IMR-90 (cell line): ENCODE measurements at regions not wholly inside any gene's neighbourhood (a gene's known extent, or its start where the extent isn't known, plus 50 kb on each side); places are given as distances from the start of the nearest gene placed in this dataset.

Source experiments
- ATAC-seq: fragments of 200-7000 bp; cut with Tn5 transposase; 2 replicates; pipeline ENCODE4 v1.9.1; 2020; ENCODE audit warnings: low read depth, mild to moderate bottlenecking, moderate library complexity
- BruUV-seq: library from RNA; stranded (reverse); fragments of 400-500 nt; replicated peaks from 2 replicates; lab custom pipeline; 2021; lab: Mats Ljungman, UMichigan
- CTCF ChIA-PET: fragments of 300-600 bp; formaldehyde crosslinking; extraction: SDS; loops from one replicate; lab custom pipeline; 2021; ENCODE audit warnings: antibody characterized with exemption; lab: Yijun Ruan, JAX
- POLR2A ChIA-PET: fragments of 300-600 bp; sonication (Branson Sonifier 250); formaldehyde crosslinking; loops from one replicate; lab custom pipeline; 2022; ENCODE audit warnings: antibody characterized with exemption; ENCODE audit not compliant: unreplicated experiment; lab: Charles Lee
- DNase-seq: peaks from one replicate; pipeline ENCODE4 v3.0.0; 2013
- H2AFZ ChIP-seq: replicated peaks from 2 replicates; pipeline ENCODE3; 2013; ENCODE audit warnings: low read length, mild to moderate bottlenecking; ENCODE audit not compliant: poor library complexity
- H2AK5ac ChIP-seq: 2 replicates; pipeline ENCODE4 v1.6.1; 2013; ENCODE audit warnings: low read depth, low read length, inconsistent platforms
- H2AK9ac ChIP-seq: replicated peaks from 2 replicates; pipeline ENCODE3; 2013; ENCODE audit warnings: mild to moderate bottlenecking, low read depth, low read length, moderate library complexity; ENCODE audit not compliant: poor library complexity
- H2BK120ac ChIP-seq: 2 replicates; pipeline ENCODE4 v1.6.1; 2013; ENCODE audit warnings: low read depth, low read length, inconsistent platforms
- H2BK15ac ChIP-seq: 3 replicates; pipeline ENCODE4 v1.6.1; 2013; ENCODE audit warnings: low read depth, low read length, inconsistent platforms
- H2BK20ac ChIP-seq: 2 replicates; pipeline ENCODE4 v1.6.1; 2013; ENCODE audit warnings: low read depth, mild to moderate bottlenecking, inconsistent platforms, low read length, moderate library complexity
- H2BK5ac ChIP-seq: 2 replicates; pipeline ENCODE4 v1.6.1; 2013; ENCODE audit warnings: mild to moderate bottlenecking, low read depth, low read length, inconsistent platforms; ENCODE audit not compliant: poor library complexity, severe bottlenecking
- H3K14ac ChIP-seq: replicated peaks from 2 replicates; pipeline ENCODE4 v1.6.1; 2013; ENCODE audit warnings: low read depth, low read length, inconsistent platforms
- H3K18ac ChIP-seq: 2 replicates; pipeline ENCODE4 v1.6.1; 2013; ENCODE audit warnings: low read depth, low read length, control low read depth
- H3K23ac ChIP-seq: 2 replicates; pipeline ENCODE4 v1.6.1; 2013; ENCODE audit warnings: low read depth, low read length, inconsistent platforms
- H3K27ac ChIP-seq: 2 replicates; pipeline ENCODE4 v1.5.1; 2013; ENCODE audit warnings: mild to moderate bottlenecking, control low read depth, low read length; ENCODE audit not compliant: insufficient read depth
- H3K27me3 ChIP-seq: 2 replicates; pipeline ENCODE4 v1.6.1; 2013; ENCODE audit warnings: low read length; ENCODE audit not compliant: control insufficient read depth, insufficient read depth
- H3K36me3 ChIP-seq: 2 replicates; pipeline ENCODE4 v1.6.1; 2013; ENCODE audit warnings: low read length, mixed read lengths; ENCODE audit not compliant: control insufficient read depth, insufficient read depth
- H3K4ac ChIP-seq: 2 replicates; pipeline ENCODE4 v1.6.1; 2013; ENCODE audit warnings: low read depth, low read length, inconsistent platforms
- H3K4me1 ChIP-seq: 2 replicates; pipeline ENCODE4 v1.6.1; 2013; ENCODE audit warnings: low read length, mixed read lengths; ENCODE audit not compliant: control insufficient read depth, insufficient read depth
- H3K4me2 ChIP-seq: 2 replicates; pipeline ENCODE4 v1.6.1; 2013; ENCODE audit warnings: low read depth, mild to moderate bottlenecking, control low read depth, low read length, moderate library complexity
- H3K4me3 ChIP-seq: 2 replicates; pipeline ENCODE4 v1.5.1; 2013; ENCODE audit warnings: low read depth, mild to moderate bottlenecking, control low read depth, low read length, moderate library complexity; ENCODE audit not compliant: insufficient read depth
- H3K56ac ChIP-seq: 2 replicates; pipeline ENCODE4 v1.6.1; 2013; ENCODE audit warnings: low read length, inconsistent platforms; ENCODE audit not compliant: insufficient read depth; ENCODE audit errors: extremely low read depth
- H3K79me1 ChIP-seq, 2 experiments: 2 replicates each; pipeline ENCODE4 v1.6.1; 2013; ENCODE audit warnings: low read length in 2 of 2, inconsistent platforms in 1 of 2, low read depth in 1 of 2
- H3K9ac ChIP-seq: 2 replicates; pipeline ENCODE4 v1.6.1; 2013; ENCODE audit warnings: low read depth, low read length, control low read depth
- H3K9me1 ChIP-seq: 2 replicates; pipeline ENCODE4 v1.6.1; 2013; ENCODE audit warnings: low read length, inconsistent platforms; ENCODE audit not compliant: insufficient read depth
- H3K9me3 ChIP-seq: 2 replicates; pipeline ENCODE4 v1.6.1; 2013; ENCODE audit warnings: low read length; ENCODE audit not compliant: control insufficient read depth, insufficient read depth
- H4K20me1 ChIP-seq: 2 replicates; pipeline ENCODE4 v1.6.1; 2013; ENCODE audit warnings: low read length, inconsistent platforms; ENCODE audit not compliant: insufficient read depth
- H4K5ac ChIP-seq: 2 replicates; pipeline ENCODE4 v1.6.1; 2013; ENCODE audit warnings: mild to moderate bottlenecking, low read depth, low read length, control low read depth
- H4K8ac ChIP-seq, 2 experiments: 2 replicates each; pipeline ENCODE4 v1.6.1; 2013; ENCODE audit warnings: low read depth in 2 of 2, low read length in 2 of 2, control low read depth in 1 of 2, inconsistent platforms in 1 of 2
- H4K91ac ChIP-seq: 2 replicates; pipeline ENCODE4 v1.6.1; 2013; ENCODE audit warnings: low read depth, low read length, inconsistent platforms; ENCODE audit not compliant: insufficient read depth
- BHLHE40 ChIP-seq: fragments of 150-350 bp; IDR thresholded peaks from 2 replicates; pipeline ENCODE4 v1.6.1; 2016; ENCODE audit warnings: mild to moderate bottlenecking, low read depth, low read length
- CEBPB ChIP-seq: IDR thresholded peaks from 2 replicates; pipeline ENCODE4 v1.6.1; 2012; ENCODE audit warnings: low read depth, low read length, improper control_type of control experiment
- CHD1 ChIP-seq: IDR thresholded peaks from 2 replicates; pipeline ENCODE4 v1.6.1; 2012; ENCODE audit warnings: low read depth, low read length, improper control_type of control experiment
- FOS ChIP-seq: fragments of 150-350 bp; IDR thresholded peaks from 2 replicates; pipeline ENCODE4 v1.6.1; 2016; ENCODE audit warnings: low read depth, low read length
- MAFK ChIP-seq: IDR thresholded peaks from 2 replicates; pipeline ENCODE4 v1.6.1; 2012; ENCODE audit warnings: low read depth, low read length, improper control_type of control experiment
- MAZ ChIP-seq: IDR thresholded peaks from 2 replicates; pipeline ENCODE4 v1.6.1; 2012; ENCODE audit warnings: low read depth, mild to moderate bottlenecking, low read length, improper control_type of control experiment, moderate library complexity, borderline replicate concordance
- MXI1 ChIP-seq: IDR thresholded peaks from 2 replicates; pipeline ENCODE4 v1.6.1; 2012; ENCODE audit warnings: low read depth, mild to moderate bottlenecking, low read length, moderate library complexity, borderline replicate concordance
- NFE2L2 ChIP-seq: fragments of 150-350 bp; IDR thresholded peaks from 2 replicates; pipeline ENCODE4 v1.6.1; 2016; ENCODE audit warnings: low read depth, mild to moderate bottlenecking, low read length
- POLR2A ChIP-seq: IDR thresholded peaks from 2 replicates; pipeline ENCODE4 v1.6.1; 2012; ENCODE audit warnings: mild to moderate bottlenecking, low read depth, low read length
- RAD21 ChIP-seq: IDR thresholded peaks from 2 replicates; pipeline ENCODE4 v1.6.1; 2012; ENCODE audit warnings: low read length, improper control_type of control experiment
- RCOR1 ChIP-seq: IDR thresholded peaks from 2 replicates; pipeline ENCODE4 v1.6.1; 2012; ENCODE audit warnings: mild to moderate bottlenecking, low read length, improper control_type of control experiment; ENCODE audit not compliant: insufficient replicate concordance
- RFX5 ChIP-seq: IDR thresholded peaks from 2 replicates; pipeline ENCODE4 v1.8.0; 2012; ENCODE audit warnings: low read depth, mild to moderate bottlenecking, low read length, moderate library complexity
- SMC3 ChIP-seq: fragments of 150-350 bp; IDR thresholded peaks from 2 replicates; pipeline ENCODE4 v1.6.1; 2016; ENCODE audit warnings: low read depth, mild to moderate bottlenecking, antibody characterized with exemption, low read length, moderate library complexity
- USF2 ChIP-seq: fragments of 150-350 bp; IDR thresholded peaks from 2 replicates; pipeline ENCODE4 v1.6.1; 2017; ENCODE audit warnings: mild to moderate bottlenecking, antibody characterized with exemption, low read length, low read depth
- WGBS, 2 experiments: methylation state at CpG; one replicate each; pipeline versions ENCODE4 v1.1.5 to v1.1.7; 2013; ENCODE audit warnings: missing lambda C conversion rate in 2 of 2; ENCODE audit not compliant: insufficient read length in 1 of 2; ENCODE audit errors: extremely low coverage in 2 of 2; 5-methylcytosine and 5-hydroxymethylcytosine counted together
- dilution Hi-C: fragments of 300-500 bp; cut with HindIII; formaldehyde crosslinking; loops from one replicate; pipeline ENCODE4 v1.14.3; 2018; ENCODE audit warnings: low sequenced_read_pairs; ENCODE audit not compliant: unreplicated experiment
- in situ Hi-C: fragments of 300-500 bp; cut with MboI; formaldehyde crosslinking; loops from 3 replicates; pipeline ENCODE4 v1.14.3; 2019; ENCODE audit warnings: low sequenced_read_pairs, inconsistent platforms, mixed read lengths
- intact Hi-C: fragments of 100-400 bp; cut with micrococcal nuclease; formaldehyde crosslinking; loops from 2 replicates; pipeline ENCODE4 v1.10.0; 2022
- TF ChIP-seq, protein P1 (sequence below): conservative IDR thresholded peaks from 2 replicates; pipeline ENCODE4 v1.5.1; 2012; ENCODE audit warnings: mild to moderate bottlenecking, low read depth, low read length, improper control_type of control experiment
- TF ChIP-seq, protein P2 (sequence below): fragments of 150-350 bp; IDR thresholded peaks from 2 replicates; pipeline ENCODE4 v1.6.1; 2016; ENCODE audit warnings: low read depth, mild to moderate bottlenecking, low read length, moderate library complexity, borderline replicate concordance

DNA sequence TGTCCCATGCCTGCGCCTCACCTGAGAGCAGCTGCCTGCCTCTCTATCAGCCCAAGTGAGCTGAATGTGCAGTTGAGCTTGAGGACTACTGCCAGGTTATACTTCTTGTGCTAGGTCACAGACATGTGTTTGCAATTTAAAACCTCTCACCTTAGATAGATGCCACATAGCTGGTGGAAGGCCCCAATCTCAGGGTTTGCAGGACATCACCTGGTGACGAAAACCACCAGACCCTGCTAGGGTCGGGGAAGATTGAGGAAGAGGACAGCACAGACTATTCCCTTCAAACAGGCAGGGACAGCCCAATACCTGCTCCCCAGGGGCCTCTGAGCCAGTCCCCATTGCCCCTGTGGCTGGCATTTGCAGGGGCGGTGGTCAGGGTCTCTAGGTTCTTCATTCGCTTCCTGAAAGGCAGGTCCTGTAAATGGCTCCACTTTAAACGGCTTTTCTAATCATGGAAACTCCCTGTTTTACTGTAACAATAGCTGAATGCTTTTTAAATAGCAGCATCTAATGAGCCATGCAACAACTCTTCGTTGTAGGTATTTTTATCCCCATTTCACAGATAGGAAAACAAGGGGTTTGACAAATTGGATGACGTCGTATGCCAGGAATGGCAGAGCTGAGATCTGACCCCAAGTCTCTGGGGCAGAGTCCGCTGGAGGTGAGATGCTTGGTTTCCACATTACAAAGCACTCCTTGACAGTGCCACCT, 80.1 kb downstream of the EMX2 start:
- Histone ChIP-seq H3K4me3 (no peak overlapping the region), H3K9ac (no peak overlapping the region), H2AK5ac (no peak overlapping the region), H3K36me3 (no peaks in the 10 kb centered on the region), H3K4me1 (no peaks in the 10 kb centered on the region), H2BK15ac (no peak overlapping the region), H2AFZ (no peak overlapping the region), H4K5ac (no peak overlapping the region), H2BK5ac (no peak overlapping the region), H2BK20ac (no peak overlapping the region), H2AK9ac (no peak overlapping the region), H3K4me2 (no peak overlapping the region), H3K56ac (no peak overlapping the region), H3K14ac (no peak overlapping the region), H4K8ac (no peak overlapping the region), H4K20me1 (no peaks in the 10 kb centered on the region), H3K18ac (no peak overlapping the region), H3K4ac (no peak overlapping the region), H3K9me1 (no peaks in the 10 kb centered on the region), H3K79me1 (no peaks in the 10 kb centered on the region), H4K91ac (no peak overlapping the region), H2BK120ac (no peak overlapping the region), H3K9me3 (peaks cover 17% of the 10 kb centered on the region), H3K23ac (no peak overlapping the region), H3K27me3 (no peaks in the 10 kb centered on the region), H3K27ac (no peak overlapping the region)
- no TSS peak for BruUV-seq
- ATAC-seq, result no peak
- POLR2A ChIA-PET, result no interaction called here
- WGBS, 2 experiments, result no CpG with 5 or more reads among the region's 10 CpGs
- CTCF ChIA-PET, result no interaction called here
- intact Hi-C loops (no loop called here), in situ Hi-C loops (no loop called here), dilution Hi-C loops (no loop called here)
- no peak for DNase-seq
- TF ChIP-seq RAD21, result no peak
- TF ChIP-seq NFE2L2, result no peak
- TF ChIP-seq, protein P1, sequence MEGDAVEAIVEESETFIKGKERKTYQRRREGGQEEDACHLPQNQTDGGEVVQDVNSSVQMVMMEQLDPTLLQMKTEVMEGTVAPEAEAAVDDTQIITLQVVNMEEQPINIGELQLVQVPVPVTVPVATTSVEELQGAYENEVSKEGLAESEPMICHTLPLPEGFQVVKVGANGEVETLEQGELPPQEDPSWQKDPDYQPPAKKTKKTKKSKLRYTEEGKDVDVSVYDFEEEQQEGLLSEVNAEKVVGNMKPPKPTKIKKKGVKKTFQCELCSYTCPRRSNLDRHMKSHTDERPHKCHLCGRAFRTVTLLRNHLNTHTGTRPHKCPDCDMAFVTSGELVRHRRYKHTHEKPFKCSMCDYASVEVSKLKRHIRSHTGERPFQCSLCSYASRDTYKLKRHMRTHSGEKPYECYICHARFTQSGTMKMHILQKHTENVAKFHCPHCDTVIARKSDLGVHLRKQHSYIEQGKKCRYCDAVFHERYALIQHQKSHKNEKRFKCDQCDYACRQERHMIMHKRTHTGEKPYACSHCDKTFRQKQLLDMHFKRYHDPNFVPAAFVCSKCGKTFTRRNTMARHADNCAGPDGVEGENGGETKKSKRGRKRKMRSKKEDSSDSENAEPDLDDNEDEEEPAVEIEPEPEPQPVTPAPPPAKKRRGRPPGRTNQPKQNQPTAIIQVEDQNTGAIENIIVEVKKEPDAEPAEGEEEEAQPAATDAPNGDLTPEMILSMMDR, result no peak
- no peak for TF ChIP-seq CHD1
- TF ChIP-seq POLR2A, result no peak
- no peak for TF ChIP-seq MAZ
- no peak for TF ChIP-seq MAFK
- TF ChIP-seq CEBPB, result no peak
- no peak for TF ChIP-seq USF2
- TF ChIP-seq, protein P2, sequence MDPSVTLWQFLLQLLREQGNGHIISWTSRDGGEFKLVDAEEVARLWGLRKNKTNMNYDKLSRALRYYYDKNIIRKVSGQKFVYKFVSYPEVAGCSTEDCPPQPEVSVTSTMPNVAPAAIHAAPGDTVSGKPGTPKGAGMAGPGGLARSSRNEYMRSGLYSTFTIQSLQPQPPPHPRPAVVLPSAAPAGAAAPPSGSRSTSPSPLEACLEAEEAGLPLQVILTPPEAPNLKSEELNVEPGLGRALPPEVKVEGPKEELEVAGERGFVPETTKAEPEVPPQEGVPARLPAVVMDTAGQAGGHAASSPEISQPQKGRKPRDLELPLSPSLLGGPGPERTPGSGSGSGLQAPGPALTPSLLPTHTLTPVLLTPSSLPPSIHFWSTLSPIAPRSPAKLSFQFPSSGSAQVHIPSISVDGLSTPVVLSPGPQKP, result no peak
- TF ChIP-seq RCOR1, result no peak
- no peak for TF ChIP-seq SMC3
- no peak for TF ChIP-seq BHLHE40
- TF ChIP-seq MXI1, result no peak
- no peak for TF ChIP-seq FOS
- TF ChIP-seq RFX5, result no peak
